Lower leg skin (tissue), 4 donors: ENCODE measurements at regions not wholly inside any gene's neighbourhood (a gene's known extent, or its start where the extent isn't known, plus 50 kb on each side); places are given as distances from the start of the nearest gene placed in this dataset.

Experiments
- DNase-seq, 2 donors: peaks; one replicate each; pipeline ENCODE4 v3.0.0-alpha.2; 2019; ENCODE audit warnings: low spot score in 2 of 2
- H3K4me3 ChIP-seq: fragments of 200-600 bp; sonication (generic); 2 replicates; pipeline ENCODE4 v1.5.1; 2017; ENCODE audit warnings: mild to moderate bottlenecking, low read depth; ENCODE audit not compliant: poor library complexity, severe bottlenecking
- CTCF ChIP-seq, 3 donors: fragments of 450-650 bp; IDR thresholded peaks; one replicate each; pipeline ENCODE4 v1.5.1; 2016; ENCODE audit warnings: antibody characterized with exemption in 3 of 3, mild to moderate bottlenecking in 3 of 3, moderate library complexity in 2 of 3
- POLR2A ChIP-seq, 2 donors: fragments of 450-650 bp; IDR thresholded peaks; one replicate each; pipeline ENCODE4 v1.6.1; 2016 to 2017; ENCODE audit warnings: antibody characterized with exemption in 2 of 2, mild to moderate bottlenecking in 1 of 2, moderate library complexity in 1 of 2
- WGBS, 2 donors: methylation state at CpG; one replicate each; pipeline ENCODE4 v1.1.5; 2018; 5-methylcytosine and 5-hydroxymethylcytosine counted together
- intact Hi-C: fragments of 100-400 bp; cut with DNase I; formaldehyde crosslinking; loops from one replicate; pipeline ENCODE4 v1.15.0; 2023; ENCODE audit warnings: low total_unique reads

DNA sequence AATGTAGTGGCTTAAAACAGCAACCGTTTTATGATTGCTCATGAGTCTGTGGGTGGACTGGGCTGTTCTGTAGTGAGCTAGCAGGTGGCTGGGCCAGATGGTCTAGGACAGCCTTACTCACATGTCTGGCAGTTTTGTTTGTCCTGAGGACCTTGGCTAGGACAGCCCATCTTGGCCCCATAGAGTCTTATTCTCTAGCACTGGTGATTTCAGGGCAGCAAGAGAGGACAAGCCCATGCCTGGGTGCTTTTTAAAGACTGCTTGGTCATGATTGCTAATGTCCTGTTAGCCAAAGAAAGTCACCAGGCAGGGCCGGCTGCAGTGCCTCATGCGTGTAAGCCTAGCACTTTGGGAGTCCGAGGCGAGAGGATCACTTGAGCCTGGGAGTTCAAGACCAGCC lies 139.8 kb downstream of the KATNIP start:
- WGBS, 2 donors, result 91 to 96% methylated on average over 5 of the region's 5 CpGs
- TF ChIP-seq CTCF (IDR thresholded peaks at IDR 0.05) (no peak), POLR2A (IDR thresholded peaks at IDR 0.05) (no peak)
- no peak overlapping the region for H3K4me3 ChIP-seq
- intact Hi-C loops, result loop anchor here (10.0 kb wide), 1 partner anchor 375 kb away; the partner anchor contains the start of gene GSG1L
- peak in 1 of 2 donors; percentile 37 for DNase-seq

- peak in 1 of 2 donors; percentile 81 for DNase-seq
- 23 to 33% methylated on average over 3 of the region's 3 CpGs for WGBS, 2 donors
- intact Hi-C loops, result loop anchor here (10.0 kb wide), 1 partner anchor 374 kb away; the partner anchor contains the start of gene GSG1L
Observed at GRCh38 chr16:27690608-27691007, 140.7 kb downstream of the KATNIP start.

DNA sequence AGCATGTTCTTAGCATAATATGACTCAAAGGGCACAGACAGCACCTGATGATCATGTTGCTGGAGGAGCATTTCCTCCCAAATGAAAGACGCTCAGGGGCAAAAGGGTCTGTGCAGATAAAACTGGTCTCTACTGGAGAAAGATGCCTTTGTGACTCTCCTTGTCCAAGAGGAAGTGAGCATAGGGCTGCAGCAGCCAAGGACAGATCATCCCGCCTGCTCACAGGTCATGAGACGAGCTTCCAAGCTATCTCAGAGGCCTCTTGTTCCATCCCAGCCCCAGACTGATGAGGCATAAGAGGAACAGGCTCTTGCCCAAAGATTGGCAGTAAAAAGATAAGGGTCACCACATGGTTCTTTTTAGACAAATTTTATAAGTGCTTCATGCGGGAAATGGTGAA lies 141.8 kb downstream of the KATNIP start:
- DNase-seq, result no peak
- TF ChIP-seq CTCF (IDR thresholded peaks at IDR 0.05) (no peak), POLR2A (IDR thresholded peaks at IDR 0.05) (no peak)
- no peak overlapping the region for H3K4me3 ChIP-seq
- intact Hi-C loops, result loop anchor here (10.0 kb wide), 1 partner anchor 373 kb away; the partner anchor contains the start of gene GSG1L
- 86 to 94% methylated on average over 4 of the region's 4 CpGs for WGBS, 2 donors

More at GRCh38 chr16:27690608-27691007, 140.7 kb downstream of the KATNIP start:
- TF ChIP-seq POLR2A (IDR thresholded peaks at IDR 0.05), result no peak
- TF ChIP-seq CTCF (IDR thresholded peaks at IDR 0.05), result no peak
- H3K4me3 ChIP-seq, result no peak overlapping the region

- WGBS, 2 donors, result 92 to 95% methylated on average over 10 of the region's 10 CpGs
- intact Hi-C loops, result loop anchor here (10.0 kb wide), 1 partner anchor 372 kb away; the partner anchor contains the start of gene GSG1L
- peak in 1 of 2 donors; percentile 57 for DNase-seq
- no peak overlapping the region for H3K4me3 ChIP-seq
- no peak for TF ChIP-seq POLR2A (IDR thresholded peaks at IDR 0.05)
- no peak for TF ChIP-seq CTCF (IDR thresholded peaks at IDR 0.05)
Observed at GRCh38 chr16:27692576-27692975, 142.6 kb downstream of the KATNIP start.

- peak in 1 of 2 donors; percentile 74 for DNase-seq
- WGBS, 2 donors, result 97 to 98% methylated on average over 7 of the region's 7 CpGs
- TF ChIP-seq CTCF (IDR thresholded peaks at IDR 0.05), result no peak
- no peak for TF ChIP-seq POLR2A (IDR thresholded peaks at IDR 0.05)
- no peak overlapping the region for H3K4me3 ChIP-seq
- intact Hi-C loops, result loop anchor here (10.0 kb wide), 1 partner anchor 370 kb away; the partner anchor contains the start of gene GSG1L
Observed at GRCh38 chr16:27695161-27695560, 145.2 kb downstream of the KATNIP start.

DNA sequence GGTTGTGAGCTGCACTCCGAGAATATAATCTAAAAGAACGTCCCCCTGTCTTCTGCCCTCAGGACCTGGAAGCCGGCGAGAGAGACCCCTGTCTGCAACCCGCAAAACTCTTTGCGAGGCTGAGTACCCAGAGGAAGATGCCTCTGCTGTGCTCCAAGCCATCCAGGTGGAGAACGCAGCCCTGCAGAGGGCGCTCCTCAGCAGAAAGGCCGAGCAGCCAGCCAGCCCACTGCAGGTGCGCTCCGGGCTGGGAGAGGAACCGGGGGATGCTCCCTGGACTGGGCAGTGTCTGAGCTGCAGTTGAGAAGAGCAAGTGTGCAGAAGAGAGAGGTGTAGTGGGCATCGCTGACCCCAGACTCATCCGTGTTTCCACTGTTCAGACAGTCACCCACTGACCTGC lies 148.3 kb downstream of the KATNIP start:
- WGBS, 2 donors, result 72 to 77% methylated on average over 14 of the region's 14 CpGs
- H3K4me3 ChIP-seq, result no peak overlapping the region
- TF ChIP-seq POLR2A (IDR thresholded peaks at IDR 0.05) (no peak), CTCF (IDR thresholded peaks at IDR 0.05) (no peak)
- intact Hi-C loops, result loop anchor here (10.0 kb wide), 1 partner anchor 367 kb away; the partner anchor contains the start of gene GSG1L
- DNase-seq, result peak in 1 of 2 donors; percentile 74
